Right lobe of liver (tissue), 4 donors: ENCODE measurements at regions not wholly inside any gene's neighbourhood (a gene's known extent, or its start where the extent isn't known, plus 50 kb on each side); places are given as distances from the start of the nearest gene placed in this dataset.

Source experiments
- CTCF ChIP-seq, 4 donors: fragments of 200-600 bp in 3 of 4; fragments of 450-650 bp in 1 of 4; IDR thresholded peaks; one replicate each; pipeline versions ENCODE4 v1.5.1 to v1.8.0; 2016 to 2022; ENCODE audit warnings: antibody characterized with exemption in 4 of 4, mild to moderate bottlenecking in 2 of 4
- POLR2A ChIP-seq: fragments of 450-650 bp; IDR thresholded peaks from one replicate; pipeline ENCODE4 v1.6.1; 2017; ENCODE audit warnings: antibody characterized with exemption, mild to moderate bottlenecking
- donor health status: DM: no; HTN: no; CAD: no.
- donor health status: DM: no; HTN: no; CAD: no.
- donor health status: DM: no; HTN: yes; CAD: no.

- no peak for TF ChIP-seq CTCF (IDR thresholded peaks at IDR 0.05)
- no peak for TF ChIP-seq POLR2A
Observed at GRCh38 chr10:59036311-59037017, 140.0 kb upstream of the PHYHIPL start.
